ENCODE measurements at regions not wholly inside any gene's neighbourhood (a gene's known extent, or its start where the extent isn't known, plus 50 kb on each side); places are given as distances from the start of the nearest gene placed in this dataset.
"Not testable (repeated sequence)": the region's sequence is repeated elsewhere in the genome, so short reads cannot be mapped to it uniquely, and the experiment has no call there.

GRCh38 chr2:242104202-242104956 lies 234.8 kb downstream of the RTP5 start:
- not testable (repeated sequence) for TF ChIP-seq NFRKB (IDR thresholded peaks at IDR 0.05); SP1 (IDR thresholded peaks at IDR 0.05); BHLHE40 (IDR thresholded peaks at IDR 0.05; ENCODE audit: borderline replicate concordance); FOXK2 (IDR thresholded peaks at IDR 0.05); SUZ12 (IDR thresholded peaks at IDR 0.05)

Measured in HEK293T (cell line).